Islet of Langerhans (tissue), 1 donor: ENCODE measurements at regions not wholly inside any gene's neighbourhood (a gene's known extent, or its start where the extent isn't known, plus 50 kb on each side); places are given as distances from the start of the nearest gene placed in this dataset.

Source experiments
- FAIRE-seq: peaks from one replicate; lab custom pipeline; 2011; peaks lifted over from hg19 to GRCh38; lab: Jason Lieb, UNC

- FAIRE-seq = no peak
These were observed 88.9 kb upstream of the SEC61G start for GRCh38 chr7:54847921-54848320.

- FAIRE-seq = no peak
These were observed 97.8 kb upstream of the SEC61G start for GRCh38 chr7:54856856-54857255.

DNA sequence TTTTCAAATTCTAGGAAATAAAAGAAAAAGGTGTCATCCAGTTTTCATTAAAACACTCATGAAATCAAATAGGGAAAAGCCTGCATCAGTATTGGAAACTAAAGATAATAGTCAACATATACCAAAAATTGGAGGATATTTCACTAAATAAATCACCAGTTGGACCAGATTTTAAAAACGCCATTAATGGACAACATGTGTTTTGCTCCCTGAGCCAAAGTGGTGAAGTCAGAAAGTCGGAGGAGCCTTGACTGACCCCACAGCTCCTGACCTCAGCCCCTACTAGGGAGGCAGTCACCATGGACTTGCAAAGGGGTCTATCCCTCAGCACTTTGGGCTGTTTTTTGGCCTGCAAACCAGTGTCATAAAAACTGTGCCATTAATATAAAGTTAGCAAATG, 98.3 kb upstream of the SEC61G start:
- FAIRE-seq = no peak

DNA sequence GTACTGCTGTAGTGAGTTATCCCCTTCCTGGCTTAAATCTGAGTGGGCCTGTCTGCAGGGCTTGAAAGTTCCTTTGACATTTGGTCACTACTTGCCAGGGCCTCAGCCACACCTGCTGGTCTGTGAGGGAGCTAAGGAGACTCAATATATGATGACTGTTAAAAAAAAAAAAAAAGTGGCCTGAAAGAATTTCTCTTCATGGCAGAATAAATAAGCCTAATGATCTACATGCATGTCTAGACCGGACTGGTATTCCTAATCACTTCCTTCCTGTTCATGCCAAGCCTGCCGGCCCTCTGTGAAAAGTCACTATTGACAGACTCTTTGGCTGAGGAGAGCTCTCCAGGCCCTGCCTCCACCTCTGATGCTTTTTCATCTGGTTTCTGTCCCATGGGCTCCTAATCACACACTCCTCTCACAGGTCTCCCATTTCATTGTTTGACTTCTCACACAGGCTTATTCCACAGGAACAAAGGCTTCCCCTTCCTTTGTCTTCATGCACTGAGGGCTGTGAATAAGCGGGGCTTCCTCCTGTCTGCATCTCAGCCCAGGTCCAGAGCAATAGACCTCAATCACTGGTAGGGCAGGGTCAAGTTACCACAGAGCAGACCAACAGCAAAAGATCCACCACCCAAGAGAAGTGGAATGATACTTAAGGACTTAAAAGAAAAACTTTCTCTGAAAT, 99.1 kb upstream of the SEC61G start:
- FAIRE-seq = no peak

GRCh38 chr7:54859066-54859465, 100.1 kb upstream of the SEC61G start:
- no peak for FAIRE-seq

DNA sequence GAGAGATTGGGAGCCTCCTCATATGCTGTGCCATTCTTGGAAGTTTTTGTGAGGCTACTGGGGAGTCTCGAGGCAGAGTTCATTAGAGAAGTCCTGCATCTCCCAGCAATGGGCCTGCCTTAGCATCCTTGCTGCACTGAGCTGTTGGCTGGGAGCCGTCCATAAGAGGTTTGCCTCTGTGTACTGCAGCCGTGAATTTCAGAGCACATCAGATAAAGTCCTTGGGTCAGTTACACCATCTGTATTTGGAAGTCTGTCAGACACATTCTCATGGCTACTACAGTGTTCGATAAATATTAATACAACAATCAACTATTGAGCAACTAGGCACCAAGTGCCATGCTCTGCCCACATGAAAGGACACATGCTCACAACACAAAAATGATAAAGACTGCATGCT, 100.5 kb upstream of the SEC61G start:
- FAIRE-seq = no peak

DNA sequence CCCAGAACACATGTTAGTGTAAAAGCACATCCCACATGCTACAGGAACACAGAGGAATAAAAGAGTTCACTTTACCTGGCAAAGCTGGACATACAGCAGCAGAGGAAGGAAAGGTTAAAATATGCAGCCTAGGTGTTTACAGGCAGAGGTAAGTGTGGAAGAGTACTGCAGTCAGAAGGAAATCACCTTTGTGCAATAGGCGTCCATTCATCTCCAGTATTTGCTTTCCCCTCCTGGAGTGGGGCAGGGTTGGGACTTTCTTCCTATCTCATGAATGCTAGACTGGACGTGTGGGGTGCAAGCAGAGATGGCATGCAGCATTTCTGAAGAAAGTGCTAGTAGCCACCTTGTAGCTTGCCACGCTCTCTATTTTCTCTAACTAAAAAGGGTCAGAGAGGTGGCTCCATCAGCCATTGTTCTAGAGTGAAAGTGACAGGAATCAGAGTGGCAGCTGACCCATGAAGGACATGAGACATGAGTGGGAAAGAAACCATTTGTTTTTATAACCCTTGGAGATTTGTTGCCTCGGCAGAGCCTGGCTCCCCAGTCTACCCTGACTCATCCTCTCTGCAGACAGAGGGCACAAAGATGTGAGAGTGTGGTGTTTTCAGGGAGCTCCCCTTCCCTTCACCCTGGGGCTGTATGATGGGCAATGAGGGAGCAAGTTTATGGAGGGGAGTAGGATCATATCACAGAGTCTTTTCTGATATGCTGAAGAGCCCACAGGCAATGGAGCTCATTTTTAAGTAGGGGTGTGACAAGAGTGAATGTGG, 101.2 kb upstream of the SEC61G start:
- FAIRE-seq = no peak

DNA sequence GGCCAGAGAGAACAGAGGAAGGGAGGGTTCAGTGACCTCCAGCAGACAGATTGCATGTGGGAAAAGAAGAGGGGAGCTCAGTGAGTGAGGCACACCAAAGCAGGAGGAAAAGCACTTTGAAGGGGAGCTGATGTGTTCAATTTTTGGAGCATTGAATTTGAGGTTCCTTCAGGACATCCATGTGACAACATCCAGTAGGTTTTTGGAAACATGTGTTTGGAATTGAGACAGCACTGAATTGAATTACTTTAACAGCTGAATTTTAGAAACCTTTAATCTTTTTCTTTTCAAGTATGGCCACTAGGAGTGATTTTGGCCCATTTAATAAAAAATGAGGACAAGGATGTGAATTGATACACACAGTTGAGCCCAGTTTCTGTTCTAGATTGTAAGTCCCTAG, 101.8 kb upstream of the SEC61G start:
- FAIRE-seq = no peak

DNA sequence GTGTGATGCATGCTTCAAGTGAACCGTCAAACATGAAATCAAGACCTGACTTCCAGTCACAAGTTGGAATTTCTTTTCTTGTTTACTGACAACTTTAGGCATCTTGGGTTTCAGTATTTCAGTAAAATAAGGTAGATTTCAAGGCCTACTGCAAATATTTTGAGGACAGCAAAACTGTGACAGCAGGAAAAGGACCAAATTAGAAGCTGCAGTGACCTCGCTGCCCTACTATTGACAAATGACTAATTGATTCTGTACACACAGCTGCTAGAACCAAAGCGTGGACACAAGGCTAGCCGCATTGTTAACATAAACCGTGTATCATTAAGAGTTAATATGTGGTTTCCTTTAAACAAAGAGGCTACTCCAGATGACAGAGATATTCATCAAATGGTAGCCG, 105.7 kb upstream of the SEC61G start:
- peak; percentile 60 for FAIRE-seq

DNA sequence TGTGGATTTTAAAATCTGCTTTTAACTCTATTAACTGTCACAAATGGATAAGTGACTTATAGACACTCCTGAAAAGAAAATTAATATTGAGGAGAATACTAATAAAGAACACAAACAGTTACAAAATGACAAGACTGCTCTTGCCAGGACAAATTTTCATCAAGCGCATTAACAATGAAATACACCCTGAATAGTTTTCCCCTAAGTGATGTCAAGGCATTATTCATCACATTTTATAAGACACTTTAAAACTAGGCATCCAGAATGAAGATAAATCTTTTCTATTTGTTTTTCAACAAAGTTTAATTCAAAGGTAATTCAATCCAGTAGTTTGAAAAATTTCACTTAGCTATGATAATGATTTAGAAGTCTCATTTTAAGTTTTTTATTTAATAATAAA, 110.5 kb upstream of the SEC61G start:
- FAIRE-seq = no peak

- FAIRE-seq = no peak
These were observed 115.8 kb upstream of the SEC61G start for GRCh38 chr7:54874804-54875203.

DNA sequence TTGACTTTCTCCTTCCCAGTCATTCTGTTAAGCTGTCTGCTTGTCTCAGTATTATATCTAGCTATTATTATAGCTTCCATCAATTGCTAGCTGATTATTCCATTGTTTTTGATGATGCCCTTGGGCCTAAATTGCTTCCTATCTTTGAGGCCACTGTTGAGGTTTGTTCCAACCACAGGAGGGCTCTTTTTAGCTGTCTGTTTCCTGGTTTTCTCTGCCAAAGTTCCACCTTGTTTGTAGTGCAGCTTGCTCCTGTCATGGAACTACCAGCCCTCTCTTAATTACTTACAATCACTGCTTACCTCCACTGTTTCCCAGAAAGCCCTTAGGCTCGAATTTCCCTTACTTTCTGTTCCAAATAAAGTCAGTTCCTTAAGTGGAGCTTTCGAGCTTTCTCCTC, 118.7 kb upstream of the SEC61G start:
- FAIRE-seq = no peak

DNA sequence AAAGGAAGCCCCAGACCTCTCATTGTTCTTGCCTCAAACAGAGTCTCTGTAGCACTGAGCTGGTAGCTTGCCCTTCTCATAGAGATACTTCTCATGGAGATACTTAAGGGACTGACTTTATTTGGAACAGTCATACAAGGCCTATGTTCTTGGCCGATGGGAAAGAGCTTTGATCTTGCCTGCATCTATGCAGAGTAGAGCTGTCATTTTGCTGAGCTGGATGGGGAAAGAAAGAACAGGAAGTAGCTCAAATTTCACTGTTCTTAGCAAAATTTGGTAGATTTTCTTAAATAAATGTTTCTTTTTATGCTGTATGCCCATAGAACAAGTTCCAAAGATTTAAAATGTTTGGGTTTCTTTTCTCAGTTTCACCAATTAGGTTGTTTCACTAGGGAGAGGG, 119.3 kb upstream of the SEC61G start:
- no peak for FAIRE-seq

DNA sequence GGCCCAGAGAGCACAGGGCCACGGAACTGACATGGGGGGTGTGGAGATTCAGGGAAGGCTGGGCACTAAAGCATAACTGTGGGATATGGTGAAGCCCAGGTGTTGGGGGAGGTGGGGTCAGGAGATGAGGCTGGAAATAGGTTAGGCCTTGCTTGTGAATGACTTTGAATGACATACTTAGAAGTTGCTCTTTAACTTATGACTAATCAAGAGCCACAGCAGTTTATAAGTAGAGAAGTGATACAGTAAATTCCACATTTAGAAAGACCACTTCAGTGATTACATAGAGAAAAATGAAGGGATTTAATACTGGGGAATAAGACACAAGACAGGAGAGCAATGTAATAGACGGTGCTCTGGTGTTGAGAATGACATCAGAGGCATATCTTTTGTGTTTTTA, 120.8 kb upstream of the SEC61G start:
- FAIRE-seq = no peak

DNA sequence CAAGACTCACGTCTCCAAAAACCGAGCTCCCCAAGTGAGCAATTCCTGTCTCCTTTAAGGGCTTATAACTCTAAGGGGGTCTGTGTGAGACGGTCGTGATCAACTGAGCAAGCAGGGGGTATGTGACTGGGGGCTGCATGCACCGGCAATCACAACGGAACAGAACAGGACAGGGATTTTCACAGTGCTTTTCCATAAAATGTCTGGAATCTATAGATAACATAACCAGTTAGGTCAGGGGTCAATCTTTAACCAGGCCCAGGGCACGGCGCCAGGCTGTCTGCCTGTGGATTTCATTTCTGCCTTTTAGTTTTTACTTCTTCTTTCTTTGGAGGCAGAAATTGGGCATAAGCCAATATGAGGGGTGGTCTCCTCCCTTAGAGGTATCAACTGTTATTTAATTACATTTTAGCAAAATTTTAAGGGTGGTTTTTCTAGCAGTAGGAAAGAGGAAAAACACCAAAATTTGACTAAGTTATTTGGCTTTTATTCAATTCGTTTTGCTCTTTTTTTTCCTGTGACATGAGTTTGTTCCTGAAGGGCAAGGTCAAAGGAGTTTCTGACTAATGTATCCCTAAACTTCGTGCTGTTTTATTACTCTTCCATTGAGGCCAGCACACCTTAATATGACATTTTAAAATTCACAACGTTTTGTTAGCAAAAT, 121.4 kb upstream of the SEC61G start:
- FAIRE-seq = no peak

GRCh38 chr7:54881816-54882520, 123.0 kb upstream of the SEC61G start:
- no peak for FAIRE-seq

DNA sequence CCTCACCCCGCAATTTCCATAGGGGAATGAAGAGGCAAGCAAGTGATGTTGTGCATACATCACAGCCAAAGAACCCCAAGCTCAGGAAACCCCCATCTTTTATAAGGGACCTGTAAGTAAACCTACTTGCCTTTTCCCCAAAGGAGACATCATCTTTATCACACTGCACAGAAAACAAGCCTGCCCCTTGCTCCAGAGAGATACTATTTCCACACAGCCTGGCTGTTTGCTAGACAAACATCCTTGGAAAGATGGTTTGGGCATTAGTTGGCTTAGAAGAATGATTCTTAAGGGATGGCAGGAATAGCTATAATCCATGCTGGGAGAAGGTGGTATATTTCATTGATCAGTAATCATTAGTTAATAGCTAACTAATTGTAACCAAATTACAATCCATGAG, 123.7 kb upstream of the SEC61G start:
- no peak for FAIRE-seq

DNA sequence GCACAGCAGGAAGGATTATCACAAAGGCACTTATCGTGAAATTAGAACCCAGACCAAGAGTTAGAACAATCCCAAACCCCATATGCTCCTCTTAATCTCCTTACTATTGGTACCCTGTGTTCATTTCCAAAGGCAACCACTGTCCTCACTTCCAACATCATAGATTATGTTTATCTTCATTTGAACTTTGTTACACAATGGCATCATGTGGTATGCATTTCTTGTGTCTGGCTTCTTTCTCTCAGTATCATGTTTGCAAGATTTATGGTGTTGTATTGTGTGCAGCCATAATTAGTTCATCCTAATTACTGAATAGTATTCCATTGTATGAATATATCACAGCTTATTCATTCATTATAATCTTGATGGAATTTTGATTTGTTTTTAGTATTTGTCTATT, 124.6 kb upstream of the SEC61G start:
- no peak for FAIRE-seq

GRCh38 chr7:54885285-54885684, 126.3 kb upstream of the SEC61G start:
- FAIRE-seq = no peak

DNA sequence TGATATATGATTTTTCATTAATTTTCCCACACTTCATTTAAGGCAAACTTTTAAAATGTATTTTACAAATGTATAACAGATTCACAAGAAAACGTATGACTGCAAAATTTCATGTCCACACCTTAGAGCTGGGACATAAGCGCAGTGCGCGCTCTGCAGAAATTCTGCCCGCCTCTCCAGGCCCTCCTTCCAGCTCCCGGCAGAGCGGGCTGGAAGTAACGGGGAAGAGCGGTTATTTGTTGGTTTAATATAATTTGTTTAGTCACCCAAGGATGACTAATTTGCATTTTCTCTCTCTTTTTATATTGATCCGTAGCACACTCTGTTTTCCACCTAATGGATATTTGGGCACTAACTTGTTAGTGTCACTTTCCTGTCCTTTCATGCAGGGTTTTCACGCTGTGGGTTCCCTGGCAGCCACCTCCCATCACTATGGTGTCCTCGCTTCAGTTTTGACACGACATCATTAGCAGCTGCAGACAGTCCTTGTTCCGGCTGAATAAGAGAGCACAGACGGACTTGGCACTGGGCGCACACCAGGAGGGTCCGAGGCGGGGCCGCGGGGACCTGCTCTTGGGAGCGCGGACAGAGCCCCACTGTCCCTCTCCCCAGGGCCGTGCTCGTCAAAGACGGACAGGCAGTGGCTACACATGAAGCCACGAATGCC, 129.2 kb upstream of the SEC61G start:
- FAIRE-seq = no peak

DNA sequence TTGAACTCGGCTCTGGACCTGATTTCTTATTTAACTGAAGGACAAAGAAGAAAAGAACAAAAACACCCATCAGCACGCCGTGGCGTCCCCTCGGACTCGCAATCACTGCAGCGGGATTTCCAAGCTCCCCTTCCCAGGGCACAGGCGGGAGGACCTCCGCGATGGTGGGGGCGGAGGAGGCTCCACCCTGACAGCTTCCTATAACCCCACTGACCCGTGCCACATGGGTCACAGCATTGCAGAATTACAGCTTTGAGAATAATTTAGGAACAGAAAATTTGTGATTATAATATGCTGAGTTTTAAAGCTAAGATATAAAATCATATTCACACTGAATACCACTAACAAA, 129.7 kb upstream of the SEC61G start:
- FAIRE-seq = no peak

DNA sequence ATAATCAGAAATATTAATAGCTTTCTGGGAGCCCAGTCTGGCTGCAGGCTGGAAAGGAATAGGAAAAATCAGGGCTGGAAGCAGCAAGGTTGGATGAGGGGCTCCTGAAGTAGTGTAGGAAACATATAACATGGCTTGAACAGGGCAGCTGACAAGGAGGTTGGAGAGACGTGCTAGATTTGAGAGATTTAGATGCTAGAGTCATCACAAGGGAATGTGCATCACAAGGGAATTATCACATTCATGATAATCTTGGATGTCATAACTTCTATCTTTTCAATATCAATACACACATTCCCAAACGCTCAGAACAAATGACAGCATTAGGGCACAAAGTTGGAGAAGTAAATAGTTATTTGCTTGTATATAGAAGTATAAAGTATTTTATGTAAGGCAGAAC, 120.9 kb upstream of the EGFR start:
- no peak for FAIRE-seq
